ENCODE measurements at regions not wholly inside any gene's neighbourhood (a gene's known extent, or its start where the extent isn't known, plus 50 kb on each side); places are given as distances from the start of the nearest gene placed in this dataset.
"Not testable (repeated sequence)": the region's sequence is repeated elsewhere in the genome, so short reads cannot be mapped to it uniquely, and the experiment has no call there.

DNA sequence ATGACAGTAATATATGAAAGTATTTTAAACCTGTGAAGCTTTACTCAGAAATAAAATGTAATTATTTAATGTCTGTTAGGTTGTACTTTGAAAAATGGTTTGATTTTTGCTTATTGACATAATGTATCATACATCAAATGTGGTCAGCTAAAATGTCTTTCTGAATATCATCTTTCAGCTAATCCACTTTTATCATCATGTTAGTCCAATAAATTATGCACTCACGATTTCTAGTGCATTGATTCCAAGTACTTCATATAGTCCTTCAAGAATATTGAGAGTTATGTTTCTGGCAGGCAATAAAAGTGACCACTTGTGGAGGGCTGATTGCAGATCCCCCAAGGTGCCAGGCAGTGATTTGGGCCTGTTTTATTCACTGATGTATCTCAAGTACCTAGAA lies 1204.1 kb downstream of the OLFM4 start:
- intact Hi-C loops (cut with DNase I, micrococcal nuclease), result no loop called here
- no peak for ATAC-seq
- DNase-seq, result no peak

DNA sequence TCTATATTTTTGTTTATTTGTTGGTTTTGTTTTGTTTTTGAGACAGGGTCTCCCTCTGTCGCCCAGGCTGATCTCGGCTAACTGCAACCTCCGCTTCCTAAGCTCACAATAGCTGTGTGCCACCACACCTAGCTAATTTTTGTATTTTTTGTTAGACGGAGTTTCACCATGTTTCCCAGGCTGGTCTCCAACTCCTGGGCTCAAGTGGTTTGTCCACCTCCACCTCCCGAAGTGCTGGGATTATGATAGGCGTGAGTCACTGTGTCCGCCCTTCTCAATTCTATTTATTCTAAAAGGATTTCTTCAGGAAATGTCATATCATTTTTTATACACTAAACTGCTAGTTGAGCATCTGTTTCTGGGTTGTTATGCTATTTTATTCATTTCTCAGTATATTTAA lies 1206.0 kb downstream of the OLFM4 start:
- ATAC-seq (no peak), DNase-seq (no peak)
- intact Hi-C loops (cut with DNase I, micrococcal nuclease), result no loop called here

DNA sequence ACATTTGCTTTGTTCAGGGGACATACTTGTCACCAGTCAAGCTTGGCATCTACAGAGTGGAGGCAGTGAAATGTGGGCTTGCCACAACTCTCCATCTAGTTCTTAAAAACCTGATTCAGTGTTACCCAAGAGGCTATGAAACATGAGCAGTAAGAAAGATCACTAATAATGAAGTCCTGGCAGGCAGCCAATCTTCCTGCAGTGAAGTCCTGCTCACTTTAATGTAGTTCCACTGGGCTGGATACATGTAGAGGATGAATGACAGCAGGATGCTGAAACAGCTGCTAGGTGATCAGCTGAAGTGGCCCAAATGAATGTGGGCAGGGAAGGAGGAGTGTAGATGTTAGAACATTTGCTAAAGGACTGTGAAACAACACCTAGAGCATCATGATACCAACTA lies 1213.1 kb downstream of the OLFM4 start:
- DNase-seq, result no peak
- intact Hi-C loops (cut with DNase I, micrococcal nuclease), result no loop called here
- no peak for ATAC-seq

DNA sequence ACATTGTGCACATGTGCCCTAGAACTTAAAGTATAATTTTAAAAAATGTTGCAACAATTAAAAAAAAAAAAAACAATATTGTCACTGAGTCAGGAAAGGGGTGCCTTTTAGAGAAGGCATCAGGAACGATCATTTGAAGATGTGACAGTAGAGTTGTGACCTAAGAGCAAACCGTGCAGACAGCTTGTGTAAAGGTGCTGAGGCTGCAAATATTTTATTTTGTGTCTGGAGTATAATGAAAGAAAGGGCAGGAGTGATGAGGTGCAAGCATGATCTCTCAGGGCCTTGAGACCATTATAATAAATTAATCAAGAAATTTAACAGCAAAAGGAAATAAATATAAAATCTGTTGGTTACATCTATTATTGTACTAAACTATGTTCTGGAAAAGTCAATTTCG lies 1219.7 kb downstream of the OLFM4 start:
- no peak for ATAC-seq
- intact Hi-C loops (cut with DNase I, micrococcal nuclease), result no loop called here
- no peak for DNase-seq

DNA sequence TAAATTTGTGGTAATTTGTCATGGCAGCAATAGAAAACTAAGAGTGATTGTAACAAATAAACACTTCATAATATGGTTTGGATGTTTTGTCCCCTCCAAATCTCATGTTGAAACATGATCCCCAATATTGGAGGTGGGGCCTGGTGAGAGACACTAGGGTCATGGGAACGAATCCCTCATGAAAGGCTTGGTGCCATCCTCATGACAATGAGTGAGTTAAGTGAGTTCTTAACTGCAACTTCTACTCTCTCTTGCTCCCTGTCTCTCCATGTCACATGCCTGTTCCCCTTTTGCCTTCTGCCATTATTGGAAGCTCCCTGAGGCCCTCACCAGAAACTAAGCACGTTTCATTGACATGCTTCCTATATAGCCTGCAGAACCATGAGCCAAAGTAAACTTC lies 1233.2 kb downstream of the OLFM4 start:
- DNase-seq (no peak), ATAC-seq (no peak)
- intact Hi-C loops (cut with DNase I, micrococcal nuclease), result no loop called here

DNA sequence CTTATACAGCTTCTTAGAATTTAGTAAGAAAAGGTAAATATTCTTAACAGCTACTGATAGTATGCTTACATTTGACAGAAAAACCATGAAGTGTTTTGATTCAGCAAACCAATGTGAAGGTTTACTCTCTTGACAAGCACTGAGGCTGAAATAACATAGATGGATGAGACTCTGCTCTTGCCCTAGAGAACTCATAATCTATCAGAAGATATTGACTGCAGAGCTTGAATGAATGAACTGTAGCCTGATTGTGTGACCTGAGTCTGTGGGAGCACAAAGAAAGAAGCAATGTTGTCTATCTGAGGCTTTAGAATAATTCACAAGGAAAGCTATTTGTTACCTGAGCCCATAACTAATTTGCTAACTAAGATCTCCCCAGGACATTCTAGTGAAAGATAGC lies 1235.3 kb downstream of the OLFM4 start:
- intact Hi-C loops (cut with DNase I, micrococcal nuclease), result no loop called here
- ATAC-seq (no peak), DNase-seq (no peak)

DNA sequence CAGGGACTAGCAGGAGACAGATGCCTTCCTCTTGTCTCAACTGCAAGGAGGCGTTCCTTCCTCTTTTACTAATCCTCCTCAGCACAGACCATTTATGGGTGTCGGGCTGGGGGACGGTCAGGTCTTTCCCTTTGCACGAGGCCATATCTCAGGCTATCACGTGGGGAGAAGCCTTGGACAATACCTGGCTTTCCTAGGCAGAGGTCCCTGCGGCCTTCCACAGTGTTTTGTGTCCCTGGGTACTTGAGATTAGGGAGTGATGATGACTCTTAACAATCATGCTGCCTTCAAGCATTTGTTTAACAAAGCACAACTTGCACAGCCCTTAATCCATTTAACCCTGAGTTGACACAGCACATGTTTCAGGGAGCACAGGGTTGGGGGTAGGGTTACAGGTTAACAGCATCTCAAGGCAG lies 1238.6 kb downstream of the OLFM4 start:
- intact Hi-C loops (cut with DNase I, micrococcal nuclease), result not testable (repeated sequence)

DNA sequence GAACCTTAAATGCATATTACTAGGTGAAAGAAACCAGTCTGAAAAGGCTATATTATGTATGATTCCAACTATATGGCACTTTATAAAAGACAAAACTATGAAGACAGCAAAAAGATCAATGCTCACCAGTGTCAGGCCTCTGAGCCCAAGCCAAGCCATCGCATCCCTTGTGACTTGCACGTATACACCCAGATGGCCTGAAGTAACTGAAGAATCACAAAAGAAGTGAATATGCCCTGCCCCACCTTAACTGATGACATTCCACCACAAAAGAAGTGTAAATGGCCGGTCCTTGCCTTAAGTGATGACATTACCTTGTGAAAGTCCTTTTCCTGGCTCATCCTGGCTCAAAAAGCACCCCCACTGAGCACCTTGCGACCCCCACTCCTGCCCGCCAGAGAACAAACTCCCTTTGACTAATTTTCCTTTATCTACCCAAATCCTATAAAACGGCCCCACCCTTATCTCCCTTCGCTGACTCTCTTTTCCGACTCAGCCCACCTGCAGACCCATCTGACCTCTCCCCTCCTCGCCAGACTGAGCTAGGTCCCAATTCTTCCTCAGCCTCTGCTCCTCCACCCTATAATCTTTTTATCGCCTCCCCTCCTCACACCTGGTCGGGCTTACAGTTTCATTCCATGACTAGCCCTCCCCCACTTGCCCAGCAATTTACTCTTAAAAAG lies 1239.5 kb downstream of the OLFM4 start:
- DNase-seq; intact Hi-C loops (cut with DNase I, micrococcal nuclease); ATAC-seq: not testable (repeated sequence)

More for the DNA sequence above, 1238.6 kb downstream of the OLFM4 start:
- not testable (repeated sequence) for DNase-seq, ATAC-seq

DNA sequence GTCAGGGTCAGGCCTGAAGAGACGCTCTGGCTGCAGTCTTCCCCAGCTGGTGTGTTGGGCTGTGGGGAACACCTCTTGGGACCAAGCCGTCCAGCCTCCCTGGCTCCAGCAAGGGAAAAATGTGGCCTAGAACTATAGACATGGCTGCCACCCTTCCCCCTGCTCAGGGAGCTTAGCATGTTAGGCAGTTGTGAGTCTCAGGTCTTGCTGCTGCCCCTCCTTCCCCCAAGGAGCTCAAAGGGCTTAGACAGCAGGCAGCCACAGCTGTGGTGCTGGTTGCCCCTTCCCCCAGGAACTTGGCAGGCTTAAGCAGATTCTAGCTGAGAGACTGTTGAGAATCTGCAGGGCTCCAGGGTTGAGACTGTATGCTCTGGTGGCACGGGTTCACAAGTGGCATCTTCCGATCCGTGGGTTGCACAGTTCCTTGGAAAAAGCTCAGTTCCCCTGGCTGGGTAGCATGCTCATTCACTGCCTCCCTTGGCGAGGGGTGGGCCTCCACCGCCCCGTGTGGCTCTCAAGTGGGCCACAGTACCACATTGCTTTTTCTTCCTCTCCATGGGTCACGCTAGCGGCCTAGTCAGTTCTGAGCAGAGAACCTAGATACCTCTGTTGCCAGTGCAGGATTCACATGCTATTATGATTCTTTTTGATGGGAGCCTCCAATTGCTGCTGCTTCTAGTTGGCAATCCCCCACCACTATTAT lies 1258.6 kb downstream of the OLFM4 start:
- ATAC-seq, result no peak
- no peak for DNase-seq
- intact Hi-C loops (cut with DNase I, micrococcal nuclease), result no loop called here

DNA sequence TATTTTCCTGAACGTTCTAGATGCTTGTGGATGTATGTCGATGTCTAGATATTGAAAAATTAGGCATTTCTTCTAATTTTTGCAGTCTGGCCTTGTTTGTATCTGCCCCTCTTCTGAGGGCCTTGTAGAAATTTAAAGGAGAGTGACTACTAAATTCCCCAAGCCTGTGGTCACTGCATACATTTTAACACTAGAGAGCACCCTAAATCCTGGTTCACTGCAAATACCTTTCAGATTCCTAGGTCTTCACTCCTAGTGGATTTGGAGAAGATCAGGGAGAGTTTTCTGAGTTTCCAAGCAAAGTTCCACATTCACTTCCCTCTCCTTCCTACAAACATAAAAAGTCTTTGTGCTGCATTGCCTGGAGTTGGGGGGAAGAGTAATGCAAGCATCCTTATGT lies 1272.5 kb downstream of the OLFM4 start:
- no peak for DNase-seq
- intact Hi-C loops (cut with DNase I, micrococcal nuclease), result no loop called here
- no peak for ATAC-seq

DNA sequence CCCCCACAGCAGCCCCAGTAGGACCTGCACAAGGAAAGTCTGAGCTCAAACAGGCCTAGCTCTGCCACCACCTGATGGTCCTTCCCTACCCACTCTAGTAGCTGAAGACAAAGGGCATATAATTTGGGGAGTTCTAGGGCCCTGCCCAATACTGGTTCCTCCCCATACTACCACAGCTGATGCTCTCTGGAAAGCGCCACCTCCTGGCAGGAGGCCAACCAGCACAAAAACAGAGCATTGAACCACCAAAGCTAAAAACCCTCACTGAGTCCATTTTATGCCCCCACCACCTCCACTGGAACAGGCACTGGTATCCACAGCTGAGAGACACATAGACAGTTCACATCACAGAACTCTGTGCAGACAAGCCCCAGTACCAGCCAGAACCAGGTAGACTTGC lies 1276.8 kb downstream of the OLFM4 start:
- ATAC-seq (no peak), DNase-seq (no peak)
- intact Hi-C loops (cut with DNase I, micrococcal nuclease), result no loop called here

DNA sequence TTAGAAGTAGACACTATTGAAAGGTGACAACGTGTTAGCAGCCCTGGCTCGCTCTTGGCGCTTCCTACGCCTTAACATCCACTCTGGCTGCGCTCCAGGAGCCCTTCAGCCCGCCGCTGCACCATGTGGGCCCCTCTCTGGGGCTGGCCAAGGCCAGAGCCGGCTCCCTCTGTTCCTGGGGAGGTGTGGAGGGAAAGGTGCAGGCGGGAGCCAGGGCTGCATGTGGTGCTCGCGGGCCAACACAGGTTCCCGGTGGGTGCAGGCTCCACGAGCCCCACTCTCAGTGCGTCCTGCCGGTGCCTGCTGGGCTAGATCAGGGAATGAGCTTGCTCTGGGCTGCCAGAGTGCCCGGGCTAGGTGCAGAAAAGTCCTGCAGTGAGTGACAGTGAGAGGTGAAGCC lies 1284.3 kb downstream of the OLFM4 start:
- no peak for DNase-seq
- no peak for ATAC-seq
- intact Hi-C loops (cut with DNase I, micrococcal nuclease), result no loop called here

DNA sequence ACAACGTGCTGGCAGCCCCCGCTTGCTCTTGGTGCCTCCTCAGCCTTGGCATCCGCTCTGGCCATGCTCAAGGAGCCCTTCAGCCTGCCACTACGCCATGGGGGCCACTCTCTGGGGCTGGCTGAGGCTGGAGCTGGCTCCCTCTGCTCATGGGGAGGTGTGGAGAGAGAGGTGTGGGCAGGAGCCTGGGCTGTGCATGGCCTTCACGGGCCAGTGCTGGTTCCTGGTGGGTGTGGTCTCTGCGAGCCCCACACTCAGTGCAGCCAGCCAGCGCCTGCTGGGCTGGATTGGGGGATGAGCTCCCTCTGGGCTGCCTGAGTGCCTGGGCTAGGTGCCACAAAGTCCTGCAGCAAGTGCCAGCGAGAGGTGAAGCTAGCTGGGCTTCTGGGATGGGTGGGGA lies 1289.1 kb downstream of the OLFM4 start:
- intact Hi-C loops (cut with DNase I, micrococcal nuclease), result no loop called here
- ATAC-seq, result no peak
- DNase-seq, result no peak

DNA sequence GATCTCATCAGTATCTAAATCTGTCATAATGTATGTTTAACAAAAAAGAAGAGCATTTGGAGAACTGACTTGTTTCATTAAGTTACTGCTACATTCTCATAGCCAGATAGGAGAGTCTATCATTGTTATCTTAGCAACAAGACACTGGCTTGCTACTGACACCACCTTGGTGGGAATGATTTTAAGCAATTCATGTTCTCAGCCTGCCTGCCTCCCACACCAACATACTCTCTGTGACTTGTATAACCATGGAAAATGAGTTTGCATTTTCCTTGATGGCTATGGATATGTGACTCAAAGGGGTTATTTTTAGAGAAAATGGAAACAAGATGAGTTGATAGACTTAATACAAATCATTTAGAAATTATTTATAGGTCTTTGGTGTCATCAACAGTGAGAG lies 1308.9 kb downstream of the OLFM4 start:
- DNase-seq (no peak), ATAC-seq (no peak)
- intact Hi-C loops (cut with DNase I, micrococcal nuclease), result no loop called here

DNA sequence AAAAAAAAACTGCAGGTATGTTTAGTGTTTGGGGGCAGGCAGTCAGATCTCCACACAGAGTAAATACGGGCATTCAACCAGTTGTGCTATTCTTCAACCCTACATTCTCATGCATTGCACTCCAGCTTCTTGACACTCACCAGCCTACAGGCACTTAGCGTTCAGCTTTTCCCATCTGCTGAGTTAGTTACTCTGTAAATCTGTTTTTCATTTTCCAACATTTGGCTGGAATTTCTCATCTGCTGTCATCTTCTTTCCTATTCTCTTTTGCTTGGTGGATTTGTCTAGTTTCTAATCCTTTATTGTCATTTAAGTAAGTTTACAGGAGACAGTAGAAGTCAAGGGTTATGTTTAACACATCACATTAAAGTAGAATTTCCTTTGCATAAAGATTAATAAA lies 1318.9 kb downstream of the OLFM4 start:
- no peak for ATAC-seq
- intact Hi-C loops (cut with DNase I, micrococcal nuclease), result no loop called here
- no peak for DNase-seq

DNA sequence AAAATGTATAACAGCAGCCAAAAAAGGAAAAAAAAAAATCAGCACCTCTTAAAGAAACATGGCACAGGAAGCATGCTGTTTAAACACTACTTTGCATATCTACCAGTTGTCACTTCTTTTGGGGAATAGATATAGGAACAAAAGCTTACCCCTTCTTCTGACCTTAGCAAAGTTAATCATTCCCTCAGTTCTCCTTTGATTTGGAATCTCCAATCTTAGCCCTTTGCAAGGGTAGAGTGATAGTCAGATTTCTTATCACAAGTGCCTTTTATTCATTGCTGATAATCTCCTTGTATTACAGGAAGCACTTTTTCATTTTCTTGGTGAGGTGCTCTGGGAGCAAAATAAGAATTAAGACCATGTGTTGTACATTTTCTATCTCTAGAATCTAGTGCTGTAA lies 1327.6 kb downstream of the OLFM4 start:
- DNase-seq, result no peak
- intact Hi-C loops (cut with DNase I, micrococcal nuclease), result no loop called here
- no peak for ATAC-seq

DNA sequence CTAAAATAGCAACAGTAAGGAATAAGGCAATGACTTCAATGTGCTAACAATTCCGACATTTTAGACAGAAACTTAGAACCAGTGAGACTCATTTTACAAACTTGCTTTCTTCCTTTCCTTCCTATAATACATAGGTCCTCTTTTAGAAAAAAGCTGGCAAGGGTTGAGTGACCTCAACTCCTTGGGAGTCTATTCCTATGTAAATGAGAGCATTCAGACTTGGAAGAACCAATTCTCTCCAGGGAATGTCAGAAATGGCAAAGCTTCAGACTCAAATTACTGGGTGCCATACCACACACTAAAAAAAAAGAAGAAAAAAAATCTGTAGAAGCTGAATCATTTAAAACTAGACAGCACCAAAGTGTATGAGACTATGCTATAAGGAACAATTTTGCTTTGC lies 1328.2 kb downstream of the OLFM4 start:
- ATAC-seq (no peak), DNase-seq (no peak)
- intact Hi-C loops (cut with DNase I, micrococcal nuclease), result no loop called here

DNA sequence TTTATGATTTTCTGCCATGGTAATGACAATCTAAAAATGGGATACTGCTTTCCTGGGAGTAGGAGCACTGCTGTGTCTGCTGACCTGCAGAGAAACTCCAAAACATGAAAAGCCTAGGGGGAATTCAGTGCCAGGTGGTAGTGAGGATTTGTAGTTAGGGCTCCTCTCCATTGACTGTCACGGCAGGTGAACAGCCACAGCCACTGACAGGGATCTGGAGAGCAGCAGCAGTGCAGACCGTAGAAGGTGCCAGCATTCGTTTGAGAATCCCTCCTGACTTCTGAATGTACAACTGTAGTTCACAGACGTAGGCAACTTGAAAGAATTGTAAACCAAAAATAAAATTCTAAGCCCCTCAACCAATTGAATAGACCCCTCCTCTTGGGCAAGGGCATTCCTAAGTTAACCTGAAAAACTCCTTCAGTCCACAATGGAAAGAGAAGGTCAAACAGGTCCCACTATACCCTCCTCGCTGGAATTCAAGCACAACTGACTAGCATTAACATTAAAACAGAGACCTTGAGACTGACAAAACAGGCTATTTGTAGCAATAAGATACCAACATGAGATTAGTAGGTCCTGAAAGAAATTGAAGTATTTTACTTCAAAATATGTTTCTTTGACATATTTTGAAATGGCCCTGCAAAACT lies 1328.8 kb downstream of the OLFM4 start:
- intact Hi-C loops (cut with DNase I, micrococcal nuclease), result no loop called here
- no peak for DNase-seq
- no peak for ATAC-seq

DNA sequence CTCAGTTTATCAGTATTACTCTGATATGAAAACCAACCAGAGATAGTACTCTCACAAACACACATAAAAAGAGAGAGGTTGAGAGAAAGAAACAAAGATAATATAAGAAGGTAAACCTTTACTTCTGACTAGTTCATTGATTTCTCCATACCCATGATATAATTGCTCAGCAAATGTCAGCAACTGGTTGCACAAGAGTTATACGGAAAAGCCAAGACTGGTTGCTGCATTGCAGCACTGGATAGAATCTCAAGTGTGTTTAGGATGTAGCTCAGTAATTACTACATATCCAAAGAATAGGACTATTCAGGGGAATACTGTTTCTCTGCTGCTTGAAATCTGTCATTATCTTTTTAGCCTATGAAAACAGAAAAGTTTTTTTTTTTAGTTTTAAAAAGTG lies 1332.8 kb downstream of the OLFM4 start:
- intact Hi-C loops (cut with DNase I, micrococcal nuclease), result no loop called here
- no peak for DNase-seq
- ATAC-seq, result no peak

DNA sequence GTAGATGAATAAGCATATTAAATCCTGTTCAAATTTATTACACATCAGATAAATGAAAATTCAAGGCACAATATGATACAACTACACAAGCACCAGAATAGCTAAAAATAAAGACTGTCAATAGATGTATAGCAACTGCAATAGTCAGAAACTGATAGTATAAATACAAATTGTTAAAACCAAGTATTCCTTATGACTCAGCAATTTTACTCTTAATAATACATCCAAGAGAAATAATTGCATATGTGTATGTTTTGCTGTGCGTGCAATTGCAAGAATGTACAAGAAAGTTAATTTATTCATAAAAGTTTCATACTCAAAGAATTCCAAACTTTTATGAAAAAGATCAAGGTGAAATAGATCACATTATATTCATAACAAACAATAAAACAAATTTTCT lies 1338.1 kb downstream of the OLFM4 start:
- intact Hi-C loops (cut with DNase I, micrococcal nuclease), result no loop called here
- ATAC-seq (no peak), DNase-seq (no peak)

All from left colon (tissue), 2 donors.